Thoracic aorta (tissue), 2 donors: ENCODE measurements at regions not wholly inside any gene's neighbourhood (a gene's known extent, or its start where the extent isn't known, plus 50 kb on each side); places are given as distances from the start of the nearest gene placed in this dataset.

ENCODE experiments used
- ATAC-seq: fragments of 150-250 bp; one replicate; pipeline ENCODE4 v1.8.0; 2017; ENCODE audit warnings: low read depth; ENCODE audit not compliant: insufficient number of reproducible peaks, low FRiP score
- DNase-seq: peaks from one replicate; pipeline ENCODE4 v3.0.0-alpha.2; 2020; ENCODE audit warnings: low spot score
- H3K27ac ChIP-seq, 2 donors: fragments of 200-600 bp; sonication (generic); 1 replicate in 1 of 2; 2 replicates in 1 of 2; pipeline ENCODE4 v1.5.1; 2016; ENCODE audit warnings: mild to moderate bottlenecking in 2 of 2, moderate library complexity in 2 of 2
- H3K27me3 ChIP-seq: fragments of 200-600 bp; sonication (generic); replicated peaks from 2 replicates; pipeline ENCODE4 v1.6.0; 2016; ENCODE audit warnings: mild to moderate bottlenecking; ENCODE audit not compliant: insufficient read depth
- H3K36me3 ChIP-seq: fragments of 200-600 bp; sonication (generic); one replicate; pipeline ENCODE4 v1.5.1; 2016
- H3K4me1 ChIP-seq, 2 donors: fragments of 200-600 bp; sonication (generic); 1 replicate in 1 of 2; 2 replicates in 1 of 2; pipeline versions ENCODE4 v1.5.1 to v1.6.0; 2016; ENCODE audit warnings: low read depth in 2 of 2, mild to moderate bottlenecking in 1 of 2; ENCODE audit not compliant: control insufficient read depth in 1 of 2
- H3K4me3 ChIP-seq: fragments of 200-600 bp; sonication (generic); 2 replicates; pipeline ENCODE4 v1.5.1; 2016; ENCODE audit warnings: mild to moderate bottlenecking
- H3K9me3 ChIP-seq: fragments of 200-600 bp; sonication (generic); 2 replicates; pipeline ENCODE4 v1.5.1; 2016
- CTCF ChIP-seq: fragments of 200-600 bp; sonication (generic); IDR thresholded peaks from one replicate; pipeline ENCODE4 v1.5.1; 2019; ENCODE audit warnings: antibody characterized with exemption

GRCh38 chr14:104383088-104383995 is 196.2 kb upstream of the C14orf180 start:
- Histone ChIP-seq H3K27me3 (no peaks in the 10 kb centered on the region), H3K9me3 (no peaks in the 10 kb centered on the region), H3K4me3 (no peak overlapping the region), H3K4me1 (no peaks in the 10 kb centered on the region), H3K36me3 (no peaks in the 10 kb centered on the region), H3K27ac (no peak overlapping the region)
- DNase-seq (no peak), ATAC-seq (no peak)
- no peak for TF ChIP-seq CTCF

- H3K4me1 ChIP-seq = no peaks in the 10 kb centered on the region
- no peak overlapping the region for H3K4me3 ChIP-seq
- H3K27ac ChIP-seq = no peak overlapping the region
- TF ChIP-seq CTCF = no peak
- H3K36me3 ChIP-seq = no peaks in the 10 kb centered on the region
- H3K27me3 ChIP-seq = no peaks in the 10 kb centered on the region
- no peak for DNase-seq
- no peaks in the 10 kb centered on the region for H3K9me3 ChIP-seq
- ATAC-seq = no peak
Observed at GRCh38 chr14:104383996-104384775, 195.4 kb upstream of the C14orf180 start.

- Histone ChIP-seq H3K27me3 (no peaks in the 10 kb centered on the region), H3K9me3 (no peaks in the 10 kb centered on the region), H3K4me1 (no peaks in the 10 kb centered on the region), H3K4me3 (no peak overlapping the region), H3K27ac (no peak overlapping the region), H3K36me3 (no peaks in the 10 kb centered on the region)
- TF ChIP-seq CTCF = no peak
- no peak for ATAC-seq
- DNase-seq = no peak
Observed at GRCh38 chr14:104384776-104385071, 194.8 kb upstream of the C14orf180 start.

- no peak for ATAC-seq
Observed at GRCh38 chr14:104385111-104385510, 194.5 kb upstream of the C14orf180 start.

More at GRCh38 chr14:104385111-104385510, 194.5 kb upstream of the C14orf180 start:
- no peak overlapping the region for H3K27ac ChIP-seq
- H3K36me3 ChIP-seq = no peaks in the 10 kb centered on the region
- no peaks in the 10 kb centered on the region for H3K4me1 ChIP-seq
- no peak for DNase-seq
- no peak overlapping the region for H3K4me3 ChIP-seq
- H3K9me3 ChIP-seq = no peaks in the 10 kb centered on the region
- no peaks in the 10 kb centered on the region for H3K27me3 ChIP-seq
- TF ChIP-seq CTCF = no peak
